Left colon (tissue), 2 donors: ENCODE measurements at regions not wholly inside any gene's neighbourhood (a gene's known extent, or its start where the extent isn't known, plus 50 kb on each side); places are given as distances from the start of the nearest gene placed in this dataset.

Experiments used
- ATAC-seq: fragments of 200-7000 bp; cut with Tn5 transposase; one replicate; pipeline ENCODE4 v1.9.1; 2020; ENCODE audit warnings: mild to moderate bottlenecking, moderate library complexity
- DNase-seq, 2 donors: peaks; one replicate each; pipeline ENCODE4 v3.0.0-alpha.2; 2020
- intact Hi-C, 2 donors: fragments of 100-400 bp; cut with DNase I in 1 of 2; cut with micrococcal nuclease in 1 of 2; formaldehyde crosslinking; loops; one replicate each; pipeline versions ENCODE4 v1.11.2 to v1.14.0; 2022; cut with DNase I, micrococcal nuclease
- donor health status: DM: no; HTN: no; CAD: no.
- donor health status: DM: yes; HTN: yes; CAD: no.

DNA sequence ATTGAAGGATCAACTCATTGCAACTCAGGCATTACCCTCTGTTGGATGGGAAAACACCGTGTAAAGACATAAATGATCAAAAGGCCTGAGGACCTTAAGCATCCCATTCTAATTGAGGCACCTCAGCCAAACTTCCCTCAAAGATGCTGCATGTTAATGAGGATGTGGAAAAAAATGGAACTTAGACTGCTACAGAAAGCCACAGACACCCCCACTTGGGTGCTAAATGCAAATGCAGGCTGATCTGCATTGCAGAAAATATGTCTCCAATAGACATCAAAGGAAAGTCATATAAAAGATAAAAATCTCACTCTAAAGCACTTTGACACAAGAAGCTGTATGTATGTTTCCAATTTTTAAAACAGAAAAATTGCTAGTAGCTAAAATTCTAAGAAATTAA is 504.7 kb downstream of the KCNJ3 start:
- intact Hi-C loops, result no loop called here
- no peak for ATAC-seq
- no peak for DNase-seq

DNA sequence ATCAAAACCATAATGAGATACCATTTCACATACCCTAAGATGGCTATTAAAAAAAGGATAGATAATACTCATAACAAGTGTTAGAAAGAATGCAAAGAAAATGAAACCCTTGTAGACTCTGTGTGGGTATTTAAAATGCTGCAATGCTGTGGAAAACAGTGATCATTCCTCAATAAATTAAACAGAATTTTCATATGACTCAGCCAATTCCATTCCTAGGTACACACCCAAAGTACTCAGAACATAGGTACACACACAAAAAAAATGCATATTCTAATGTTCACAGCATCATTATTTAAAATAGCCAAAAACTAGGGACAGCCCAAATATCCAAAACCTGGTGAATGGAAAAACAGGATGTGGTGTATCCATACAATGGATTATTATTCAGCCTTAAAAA is 502.3 kb downstream of the KCNJ3 start:
- no peak for ATAC-seq
- intact Hi-C loops, result no loop called here

DNA sequence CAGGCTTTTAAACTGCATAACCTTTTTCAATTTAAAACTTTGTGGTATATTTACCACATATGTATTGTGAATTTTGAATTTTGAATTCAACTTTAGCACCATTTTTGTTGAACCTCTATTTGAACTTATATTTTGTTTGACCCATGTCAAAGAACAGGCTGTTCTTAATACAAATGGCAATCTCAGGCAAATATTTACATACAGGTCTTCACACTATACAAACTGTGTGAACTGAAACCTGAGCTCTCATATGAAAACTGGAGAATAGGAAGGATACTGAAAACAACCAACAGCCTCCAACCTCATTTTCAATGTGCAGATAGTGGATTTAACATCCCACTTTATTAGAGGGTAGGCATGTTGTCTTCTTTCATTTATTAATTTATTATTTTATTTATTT is 491.8 kb downstream of the KCNJ3 start:
- no peak for DNase-seq
- intact Hi-C loops, result no loop called here
- ATAC-seq, result no peak

More for the DNA sequence above, 502.3 kb downstream of the KCNJ3 start:
- DNase-seq, result no peak

DNA sequence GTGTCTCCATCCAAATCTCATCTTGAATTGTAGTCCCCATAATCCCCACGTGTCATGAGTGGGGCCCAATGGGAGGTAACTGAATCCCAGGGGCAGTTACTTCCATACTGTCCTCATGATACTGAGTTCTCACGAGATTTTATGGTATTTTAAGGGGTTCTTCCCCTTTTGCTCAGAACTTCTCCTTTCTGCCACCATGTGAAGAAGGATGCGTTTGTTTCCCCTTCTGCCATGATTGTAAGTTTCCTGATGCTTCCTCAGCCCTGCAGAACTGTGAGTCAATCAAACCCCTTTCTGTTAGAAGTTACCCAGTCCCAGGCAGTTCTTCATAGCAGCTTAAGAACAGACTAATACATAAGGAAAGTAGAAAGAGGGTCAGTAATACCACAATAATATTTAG is 480.4 kb downstream of the KCNJ3 start:
- no peak for ATAC-seq
- DNase-seq, result no peak
- intact Hi-C loops, result no loop called here

DNA sequence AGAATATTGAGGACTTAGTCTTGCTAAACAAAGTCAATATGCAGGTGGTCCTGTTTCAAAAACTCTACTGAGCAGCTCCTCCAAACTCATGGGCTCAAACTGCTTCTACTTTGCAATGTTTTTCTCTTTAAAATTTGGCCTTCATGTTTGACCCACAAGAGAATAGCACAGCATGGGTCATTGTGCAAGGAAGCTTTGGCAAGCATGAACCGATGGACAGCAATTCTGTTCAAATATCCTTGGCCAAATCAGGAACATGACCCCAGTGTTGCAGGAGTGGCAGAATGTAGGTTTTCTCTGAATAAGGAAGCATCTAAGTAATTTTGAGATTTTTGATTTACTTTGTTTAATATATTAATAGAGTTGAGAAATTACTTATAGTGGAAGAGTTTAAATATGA is 477.9 kb downstream of the KCNJ3 start:
- intact Hi-C loops, result no loop called here
- ATAC-seq, result no peak
- no peak for DNase-seq

DNA sequence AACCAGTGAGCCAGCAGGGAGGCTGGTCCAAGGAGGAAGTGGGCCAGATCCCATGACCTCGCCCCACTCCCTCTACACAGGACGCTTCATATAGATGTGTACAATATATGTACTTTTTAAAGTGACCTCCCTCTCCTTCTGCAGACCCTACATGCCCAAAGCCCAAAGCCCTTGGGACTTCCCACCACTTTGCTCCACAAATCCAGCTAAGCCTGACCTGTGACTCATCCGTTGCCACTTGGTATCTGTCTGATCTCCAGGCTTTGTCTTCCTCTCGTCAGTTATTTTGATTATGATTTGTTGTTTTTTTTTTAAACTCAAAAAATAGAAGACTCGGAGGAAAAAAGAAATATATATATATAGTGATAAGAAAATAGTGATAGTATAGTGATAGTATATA is 470.8 kb downstream of the KCNJ3 start:
- ATAC-seq (no peak), DNase-seq (no peak)
- intact Hi-C loops, result no loop called here

DNA sequence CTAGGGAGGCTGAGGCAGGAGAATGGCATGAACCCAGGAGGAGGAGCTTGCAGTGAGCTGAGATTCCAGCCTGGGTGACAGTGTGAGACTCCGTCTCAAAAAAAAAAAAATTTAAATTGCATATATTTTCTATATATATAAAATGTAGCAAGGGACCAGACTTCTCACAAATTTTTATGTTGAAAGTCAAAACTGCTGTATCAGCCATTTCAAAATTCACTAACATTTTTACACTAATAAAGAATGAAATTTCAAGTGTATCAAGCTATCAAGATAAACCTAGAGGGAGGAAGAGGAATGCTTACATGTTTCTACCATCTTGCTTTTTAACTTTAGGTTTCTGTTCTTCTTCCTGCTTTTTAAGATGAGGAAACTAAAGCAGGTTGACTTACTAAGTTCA is 464.0 kb downstream of the KCNJ3 start:
- no peak for ATAC-seq
- intact Hi-C loops, result no loop called here
- no peak for DNase-seq

DNA sequence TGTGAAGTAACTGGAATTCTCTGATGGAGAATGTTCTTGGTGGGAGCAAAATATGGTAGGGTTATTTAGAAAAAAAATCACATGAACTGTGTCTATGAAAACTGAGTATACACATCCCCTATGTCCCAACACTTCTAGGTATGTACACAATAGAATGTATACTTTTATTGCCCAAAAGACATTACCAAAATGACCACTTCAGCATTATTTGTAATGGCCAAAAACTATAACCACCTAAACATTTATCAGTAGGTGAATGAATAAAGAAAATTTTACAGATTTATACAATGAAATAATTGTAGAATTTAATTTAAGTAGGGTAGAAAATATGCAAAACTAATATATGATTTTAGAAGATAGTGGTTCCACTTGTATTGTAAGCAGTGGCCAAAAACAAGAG is 462.8 kb downstream of the KCNJ3 start:
- intact Hi-C loops, result no loop called here
- DNase-seq, result no peak
- no peak for ATAC-seq

DNA sequence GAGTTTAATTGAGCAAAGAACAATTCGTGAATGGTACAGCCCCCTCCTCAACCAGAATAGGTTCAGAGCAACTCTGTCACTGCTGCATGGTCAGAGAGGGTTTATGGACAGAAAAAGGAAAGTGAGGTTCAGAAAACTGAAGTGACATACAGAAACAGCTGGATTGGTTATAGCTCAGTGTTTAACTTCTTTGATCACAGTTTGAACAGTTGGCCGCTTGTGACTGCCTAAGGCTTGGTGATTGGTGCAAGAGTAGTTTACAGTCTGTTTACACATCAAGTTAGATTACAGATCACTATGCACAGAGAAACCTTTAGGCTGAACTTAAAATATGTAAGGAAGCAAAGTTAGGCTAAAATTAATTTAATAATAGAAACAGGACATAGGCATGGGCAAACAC is 459.2 kb downstream of the KCNJ3 start:
- DNase-seq (no peak), ATAC-seq (no peak)
- intact Hi-C loops, result no loop called here

DNA sequence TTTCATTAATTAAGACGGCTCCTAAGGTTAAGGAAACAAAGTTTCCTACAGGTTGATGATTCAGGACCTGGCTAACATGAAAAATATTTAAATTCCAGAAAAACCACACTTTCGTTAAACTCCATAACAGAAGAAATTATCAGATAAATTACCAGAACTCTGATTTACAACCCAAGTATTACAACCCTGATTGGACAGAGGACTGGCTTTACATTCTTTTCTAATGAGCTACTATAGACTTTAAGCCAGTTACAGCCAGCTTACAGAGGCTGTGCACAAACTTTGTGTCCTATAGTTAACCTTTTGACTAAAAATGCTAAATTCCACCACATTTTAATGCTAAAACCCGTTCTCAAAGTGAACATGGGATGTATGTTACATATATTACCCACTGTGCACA is 458.6 kb downstream of the KCNJ3 start:
- ATAC-seq, result no peak
- DNase-seq, result no peak
- intact Hi-C loops, result no loop called here

DNA sequence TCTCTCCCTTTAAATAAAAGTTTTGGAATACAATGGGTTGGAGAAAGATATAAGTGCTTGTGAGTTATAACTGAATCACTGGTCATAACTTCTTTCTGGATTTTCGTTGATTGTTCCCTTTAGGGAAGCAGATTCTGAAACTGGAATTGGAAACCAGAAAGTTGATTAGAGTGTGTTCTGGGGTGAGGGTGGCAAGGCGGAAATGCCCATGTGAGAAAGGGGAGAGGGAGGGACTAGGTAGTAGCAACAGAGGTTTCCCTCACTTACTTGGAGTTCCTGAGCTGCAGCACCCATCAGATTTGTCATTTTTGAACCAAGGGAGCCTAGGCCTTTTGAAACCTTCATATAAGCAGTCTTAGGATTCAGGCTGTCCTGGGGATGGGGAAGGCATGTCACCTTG is 453.4 kb downstream of the KCNJ3 start:
- ATAC-seq (no peak), DNase-seq (no peak)
- intact Hi-C loops, result no loop called here

DNA sequence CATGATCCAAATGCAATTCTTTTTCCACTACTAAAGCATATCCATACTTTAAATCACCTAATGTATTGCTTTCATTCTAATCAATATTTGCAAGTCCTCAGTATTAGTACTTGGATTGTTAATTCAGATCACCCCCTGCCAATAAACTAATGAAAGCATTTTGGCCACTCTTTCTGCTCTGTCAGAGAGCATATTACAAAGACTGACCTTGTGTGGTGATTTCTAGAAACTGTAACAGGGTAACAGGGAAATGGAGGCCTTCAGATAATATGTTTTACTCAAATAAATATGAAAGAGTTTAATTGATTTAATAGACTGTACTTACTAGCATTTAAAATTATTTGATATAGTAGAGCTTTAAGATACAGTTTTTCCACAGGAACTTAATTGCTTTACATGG is 453.0 kb downstream of the KCNJ3 start:
- DNase-seq (no peak), ATAC-seq (no peak)
- intact Hi-C loops, result no loop called here

DNA sequence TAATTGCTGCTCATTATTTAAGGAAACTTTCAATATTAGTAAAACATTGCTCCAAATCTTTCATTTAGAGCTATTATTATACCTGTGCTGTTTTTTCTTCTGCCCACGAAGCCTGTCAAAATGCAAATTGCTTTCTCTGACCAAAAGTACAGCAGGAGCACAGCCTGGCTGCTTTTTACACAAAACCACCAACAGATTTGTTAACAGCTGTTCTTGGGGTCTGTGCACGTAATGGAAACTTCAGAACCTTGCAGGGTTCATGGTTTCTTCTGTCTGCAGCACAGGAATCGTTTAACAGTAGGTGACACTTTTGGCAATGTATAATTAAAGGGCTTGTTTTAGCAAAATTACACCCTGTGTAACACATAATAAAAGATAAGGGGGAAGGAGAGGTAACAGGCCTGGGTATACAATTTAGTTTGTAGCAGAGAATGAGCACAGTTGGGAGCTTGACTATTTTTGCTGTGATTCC is 447.3 kb downstream of the KCNJ3 start:
- ATAC-seq (no peak), DNase-seq (no peak)
- intact Hi-C loops, result no loop called here

DNA sequence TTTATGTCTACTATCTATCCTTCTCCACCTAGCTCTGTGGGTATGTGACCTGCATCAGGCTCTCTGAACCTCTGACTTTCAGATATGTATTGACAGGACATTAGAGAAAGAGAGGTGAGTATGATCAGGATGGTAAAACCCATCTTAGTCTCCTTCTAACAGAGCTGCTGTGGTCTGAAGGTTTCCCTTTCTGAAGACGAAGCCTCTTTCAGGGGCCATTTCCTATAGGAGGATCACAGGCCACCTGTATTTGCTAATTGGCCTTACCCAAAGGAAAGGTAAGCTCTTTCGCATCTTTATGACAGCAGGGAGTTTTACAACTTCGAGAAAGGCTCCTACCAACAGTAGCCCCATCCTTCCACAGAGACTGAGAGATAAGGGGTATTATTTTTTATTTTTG is 442.9 kb downstream of the KCNJ3 start:
- intact Hi-C loops, result no loop called here
- DNase-seq, result no peak
- ATAC-seq, result no peak

DNA sequence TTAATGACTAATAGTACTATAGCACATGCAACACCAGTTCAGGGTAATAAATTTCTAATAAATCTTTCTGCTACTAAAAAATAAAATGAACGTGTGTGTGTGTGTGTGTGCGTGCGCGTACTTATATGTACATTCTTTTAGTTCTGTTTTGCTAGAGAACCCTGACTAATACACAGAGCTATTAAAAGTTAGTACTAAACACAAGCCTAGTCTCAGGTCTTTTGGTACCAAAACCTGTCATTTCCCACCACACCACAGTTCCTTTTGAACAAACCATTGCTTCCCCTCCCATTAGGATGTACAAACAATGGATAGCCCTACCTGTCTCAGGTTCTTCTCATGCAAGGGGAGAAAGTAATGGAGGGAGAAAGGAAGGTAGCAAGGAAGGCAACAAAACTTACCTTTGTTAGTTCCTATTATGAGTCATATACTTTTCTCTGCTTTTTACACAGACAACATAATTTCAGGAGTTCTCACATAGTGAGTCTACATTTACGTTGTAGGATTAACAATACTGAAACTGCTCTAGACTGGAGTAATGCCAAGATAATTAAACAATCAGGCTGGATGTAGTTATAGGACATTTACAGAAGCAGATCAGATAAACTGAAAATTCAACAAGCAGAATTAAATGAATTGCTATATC is 427.2 kb downstream of the KCNJ3 start:
- DNase-seq, result no peak

DNA sequence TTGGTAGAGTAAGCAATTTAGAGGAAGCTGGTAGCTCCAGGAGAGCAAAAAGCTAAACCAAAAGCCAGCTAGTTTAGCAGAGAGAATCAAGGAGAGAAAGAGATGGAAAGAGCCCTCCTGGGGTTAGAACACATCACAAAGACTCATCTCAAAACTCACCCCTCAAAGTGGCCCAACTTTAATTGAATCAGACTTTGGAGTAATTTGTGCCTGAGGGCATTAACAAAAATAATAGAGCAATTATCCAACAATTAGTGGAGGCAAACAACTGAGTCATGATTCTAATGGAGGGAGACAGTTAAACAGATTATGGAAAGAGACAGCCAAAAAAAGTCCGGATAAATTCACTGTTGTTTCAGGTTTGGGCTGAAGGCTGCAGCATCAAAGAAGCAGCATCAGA is 417.4 kb downstream of the KCNJ3 start:
- ATAC-seq (no peak), DNase-seq (no peak)
- intact Hi-C loops, result no loop called here

More for the DNA sequence above, 427.2 kb downstream of the KCNJ3 start:
- intact Hi-C loops, result no loop called here
- no peak for ATAC-seq

DNA sequence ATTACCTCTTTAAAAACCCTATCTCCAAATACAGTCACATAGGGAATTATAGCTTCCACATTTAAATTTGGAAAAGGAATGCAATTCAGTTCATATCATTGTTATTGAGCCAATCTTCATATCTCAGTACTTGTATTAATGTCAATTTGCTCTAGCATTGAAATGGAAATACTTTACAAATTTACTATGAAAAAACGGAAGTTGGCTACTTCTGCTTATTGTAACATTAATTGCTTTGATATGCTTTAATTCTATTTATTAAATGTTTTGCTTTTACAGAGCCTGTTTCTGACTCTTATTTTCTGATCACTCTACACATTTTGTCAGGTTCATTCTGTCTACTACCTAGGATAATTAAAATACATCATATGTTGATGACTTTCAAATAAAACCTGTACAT is 412.6 kb downstream of the KCNJ3 start:
- no peak for ATAC-seq
- intact Hi-C loops, result no loop called here
- DNase-seq, result no peak

DNA sequence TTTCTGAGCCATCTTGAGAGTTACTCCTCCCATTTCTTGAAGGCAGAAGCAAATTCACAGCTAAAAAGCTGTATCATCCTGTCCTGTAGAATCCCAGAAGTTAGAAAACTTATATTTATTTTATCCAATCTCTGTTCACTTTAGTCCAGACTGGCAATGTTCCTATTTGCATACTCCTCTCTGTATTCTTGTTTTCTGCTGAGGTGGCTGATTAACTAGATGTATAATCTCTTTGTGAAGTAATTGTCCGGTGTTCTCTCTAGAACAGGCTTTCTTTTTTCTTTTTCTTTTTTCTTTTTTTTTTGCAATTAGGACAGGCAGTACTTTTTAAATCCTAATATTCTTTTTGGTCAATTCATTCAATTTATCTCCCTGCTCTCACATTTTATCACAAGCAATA is 411.0 kb downstream of the KCNJ3 start:
- intact Hi-C loops, result no loop called here
- no peak for DNase-seq
- ATAC-seq, result no peak

DNA sequence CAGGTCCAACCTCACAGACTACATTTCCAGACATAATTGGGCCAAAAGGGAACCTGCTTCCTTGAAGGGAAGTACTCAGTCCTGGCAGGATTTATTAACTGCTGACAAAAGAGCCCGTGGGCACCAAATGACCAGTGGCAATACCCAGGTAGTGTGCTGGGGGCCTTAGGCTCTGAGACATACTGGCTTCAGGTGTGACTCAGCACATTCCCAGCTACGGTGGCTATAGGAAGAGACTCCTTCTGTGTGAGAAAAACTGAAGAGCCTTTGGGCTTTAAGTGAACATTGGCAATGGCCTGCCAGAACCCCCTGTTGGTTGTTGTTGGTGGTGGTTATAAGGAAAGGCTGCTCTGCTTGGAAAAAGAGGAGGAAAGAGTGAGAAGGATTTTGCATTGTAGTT is 401.8 kb downstream of the KCNJ3 start:
- no peak for ATAC-seq
- intact Hi-C loops, result no loop called here
- DNase-seq, result no peak

DNA sequence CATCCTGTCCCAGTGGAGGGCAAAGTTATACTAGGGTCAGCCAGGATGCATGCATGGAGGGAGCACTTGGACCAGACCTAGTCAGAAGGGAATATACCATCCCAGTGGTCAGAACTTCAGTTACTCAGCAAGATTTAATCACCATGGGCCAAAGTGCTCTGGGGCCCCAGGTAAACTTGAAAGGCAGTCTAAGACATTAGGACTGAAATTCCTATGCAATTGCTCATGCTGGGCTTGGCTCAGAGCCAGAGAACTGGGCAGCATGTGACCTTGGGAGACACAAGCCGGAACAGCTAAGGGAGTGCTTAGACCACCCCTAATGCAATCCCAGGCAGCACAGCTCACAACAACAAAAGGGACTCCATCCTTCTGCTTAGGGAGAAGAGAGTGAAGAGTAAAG is 401.3 kb downstream of the KCNJ3 start:
- no peak for DNase-seq
- intact Hi-C loops, result no loop called here
- ATAC-seq, result no peak

DNA sequence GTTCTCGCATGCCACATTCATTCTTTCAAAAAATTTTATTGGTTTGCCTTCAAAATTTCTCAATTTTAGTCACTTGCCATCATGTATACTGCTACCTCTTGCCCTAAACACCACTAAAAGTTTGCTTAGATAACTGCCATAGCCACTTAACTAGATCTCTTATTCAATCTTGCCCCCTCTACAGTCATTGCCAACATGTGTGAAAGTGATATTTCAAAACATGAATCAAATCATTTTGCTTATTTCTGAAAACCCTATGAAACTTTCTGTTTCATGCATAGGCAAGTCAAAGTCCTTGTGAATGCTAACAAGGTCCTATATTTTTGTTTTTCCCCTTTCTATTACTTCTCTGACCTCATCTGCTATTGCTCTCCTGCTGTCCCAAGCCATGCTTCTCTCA is 397.1 kb downstream of the KCNJ3 start:
- DNase-seq (no peak), ATAC-seq (no peak)
- intact Hi-C loops, result no loop called here

DNA sequence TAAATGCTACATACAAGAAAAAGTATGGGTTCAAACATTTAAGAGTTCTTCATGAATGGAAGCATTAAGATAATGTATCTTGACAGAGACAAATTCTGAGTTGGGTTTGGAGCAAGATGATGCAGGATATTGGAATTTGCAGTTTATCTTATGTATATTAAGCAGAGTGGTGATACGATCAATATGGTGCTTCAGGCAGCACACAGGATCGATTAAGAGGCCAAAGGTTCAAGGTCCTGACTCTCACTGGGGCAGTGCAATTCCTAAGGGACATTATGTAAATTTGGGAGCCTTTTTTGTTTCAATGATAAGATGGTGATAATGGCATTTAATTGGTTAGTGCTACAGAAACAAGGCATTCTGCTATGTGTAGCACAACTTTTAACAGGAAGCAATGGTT is 381.9 kb downstream of the KCNJ3 start:
- DNase-seq (no peak), ATAC-seq (no peak)
- intact Hi-C loops, result no loop called here
